ENCODE measurements at regions not wholly inside any gene's neighbourhood (a gene's known extent, or its start where the extent isn't known, plus 50 kb on each side); places are given as distances from the start of the nearest gene placed in this dataset.

DNA sequence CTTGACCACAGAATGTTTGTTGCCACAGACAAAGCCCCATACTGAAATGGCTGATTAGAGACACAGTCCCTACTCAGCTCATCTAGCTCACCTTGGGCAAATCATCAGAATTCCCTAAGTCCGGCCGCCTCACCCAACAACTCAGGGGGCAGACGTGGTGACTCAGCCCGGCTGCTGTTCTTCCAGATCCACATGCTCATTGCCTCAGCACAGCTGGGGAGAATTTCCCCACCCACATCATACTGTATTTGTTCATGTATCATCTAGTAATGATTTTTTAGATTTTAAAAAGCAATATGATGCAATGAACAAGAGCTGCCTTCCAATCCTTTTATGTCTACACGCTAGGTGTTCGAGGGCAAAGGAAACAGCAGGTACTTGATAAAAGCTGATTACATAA is 333.8 kb upstream of the TENM3 start:
- no peaks in the 10 kb centered on the region for H3K4me1 ChIP-seq (ENCODE audit: control insufficient read depth, insufficient read depth, low read length, poor library complexity, severe bottlenecking)
- H3K4me3 ChIP-seq (ENCODE audit: low read depth, low read length): no peak overlapping the region
- H3K36me3 ChIP-seq (ENCODE audit: control insufficient read depth, insufficient read depth, low read length): no peaks in the 10 kb centered on the region
- DNase-seq: no peak
- Mint-ChIP-seq H3K4me1 (no peaks in the 10 kb centered on the region), H3K27me3 (no peaks in the 10 kb centered on the region), H3K4me3 (no peak overlapping the region), H3K27ac (no peak overlapping the region), H3K36me3 (no peaks in the 10 kb centered on the region), H3K9me3 (peaks cover 5 to 40% (median 14%) of the 10 kb centered on the region in 7 donors)
- H3K27me3 ChIP-seq (ENCODE audit: control insufficient read depth, insufficient read depth, low read length): no peaks in the 10 kb centered on the region
- H3K27ac ChIP-seq (ENCODE audit: insufficient read depth, low read length, poor library complexity, severe bottlenecking): no peak overlapping the region
- peaks cover 3 to 6% of the 10 kb centered on the region in 2 experiments for H3K9me3 ChIP-seq (ENCODE audit: control insufficient read depth in 2 of 2, low read length in 2 of 2)
- ATAC-seq (ENCODE audit: low read depth in 2 of 2): no peak

DNA sequence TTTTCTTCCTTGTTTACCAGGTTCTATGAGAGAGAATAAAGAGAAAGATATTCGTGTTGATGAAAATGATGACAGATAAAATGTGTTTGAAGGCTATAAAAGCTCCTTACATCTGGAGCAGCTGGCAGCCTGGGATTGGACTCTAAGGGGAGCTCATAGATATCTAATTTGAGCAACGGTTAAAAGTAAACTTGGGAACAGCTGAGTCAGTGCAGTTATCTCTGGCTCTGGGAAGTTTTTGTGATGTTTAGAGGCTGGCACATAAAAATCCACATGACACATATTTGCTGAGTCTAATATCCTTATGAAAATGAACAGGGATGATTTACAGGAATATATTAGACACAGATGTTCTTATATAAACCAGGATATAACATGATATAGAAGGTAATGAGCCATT is 331.8 kb upstream of the TENM3 start:
- H3K27ac ChIP-seq (ENCODE audit: insufficient read depth, low read length, poor library complexity, severe bottlenecking): no peak overlapping the region
- Mint-ChIP-seq H3K27ac (no peak overlapping the region), H3K9me3 (peaks cover 1 to 33% (median 16%) of the 10 kb centered on the region in 7 donors), H3K36me3 (no peaks in the 10 kb centered on the region), H3K4me3 (no peak overlapping the region), H3K27me3 (no peaks in the 10 kb centered on the region), H3K4me1 (no peaks in the 10 kb centered on the region)
- ATAC-seq (ENCODE audit: low read depth in 2 of 2): no peak
- peaks cover 3 to 11% of the 10 kb centered on the region in 2 experiments for H3K9me3 ChIP-seq (ENCODE audit: control insufficient read depth in 2 of 2, low read length in 2 of 2)
- no peak overlapping the region for H3K4me3 ChIP-seq (ENCODE audit: low read depth, low read length)
- no peaks in the 10 kb centered on the region for H3K4me1 ChIP-seq (ENCODE audit: control insufficient read depth, insufficient read depth, low read length, poor library complexity, severe bottlenecking)
- no peaks in the 10 kb centered on the region for H3K36me3 ChIP-seq (ENCODE audit: control insufficient read depth, insufficient read depth, low read length)
- no peaks in the 10 kb centered on the region for H3K27me3 ChIP-seq (ENCODE audit: control insufficient read depth, insufficient read depth, low read length)
- no peak for DNase-seq

DNA sequence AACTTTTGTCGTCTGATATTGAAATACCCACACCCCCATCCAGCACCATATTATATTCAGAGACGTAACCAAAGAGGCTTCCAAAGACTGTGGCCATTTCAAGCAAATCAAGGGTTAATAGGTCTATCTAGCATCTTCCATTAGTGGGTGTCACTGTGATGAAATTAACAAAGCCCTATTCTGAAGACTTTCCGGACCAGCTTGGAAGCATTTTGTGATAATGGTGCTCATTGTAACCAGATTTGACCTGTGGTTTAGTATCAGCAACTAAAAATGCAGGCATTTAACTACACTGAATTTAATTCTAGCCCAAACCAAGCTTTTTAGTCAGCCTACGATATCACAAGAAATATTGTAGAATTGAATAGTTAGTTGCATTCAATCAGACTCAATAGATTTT is 309.7 kb upstream of the TENM3 start:
- H3K27me3 ChIP-seq (ENCODE audit: control insufficient read depth, insufficient read depth, low read length): no peaks in the 10 kb centered on the region
- Mint-ChIP-seq H3K4me1 (no peaks in the 10 kb centered on the region), H3K27ac (no peak overlapping the region), H3K4me3 (no peak overlapping the region), H3K9me3 (peaks cover 5 to 23% (median 8%) of the 10 kb centered on the region in 7 donors), H3K36me3 (no peaks in the 10 kb centered on the region), H3K27me3 (no peaks in the 10 kb centered on the region)
- H3K36me3 ChIP-seq (ENCODE audit: control insufficient read depth, insufficient read depth, low read length): no peaks in the 10 kb centered on the region
- no peak overlapping the region for H3K4me3 ChIP-seq (ENCODE audit: low read depth, low read length)
- no peaks in the 10 kb centered on the region for H3K4me1 ChIP-seq (ENCODE audit: control insufficient read depth, insufficient read depth, low read length, poor library complexity, severe bottlenecking)
- no peaks in the 10 kb centered on the region for H3K9me3 ChIP-seq (ENCODE audit: control insufficient read depth in 2 of 2, low read length in 2 of 2)
- no peak overlapping the region for H3K27ac ChIP-seq (ENCODE audit: insufficient read depth, low read length, poor library complexity, severe bottlenecking)
- ATAC-seq (ENCODE audit: low read depth in 2 of 2) (no peak), DNase-seq (no peak)

DNA sequence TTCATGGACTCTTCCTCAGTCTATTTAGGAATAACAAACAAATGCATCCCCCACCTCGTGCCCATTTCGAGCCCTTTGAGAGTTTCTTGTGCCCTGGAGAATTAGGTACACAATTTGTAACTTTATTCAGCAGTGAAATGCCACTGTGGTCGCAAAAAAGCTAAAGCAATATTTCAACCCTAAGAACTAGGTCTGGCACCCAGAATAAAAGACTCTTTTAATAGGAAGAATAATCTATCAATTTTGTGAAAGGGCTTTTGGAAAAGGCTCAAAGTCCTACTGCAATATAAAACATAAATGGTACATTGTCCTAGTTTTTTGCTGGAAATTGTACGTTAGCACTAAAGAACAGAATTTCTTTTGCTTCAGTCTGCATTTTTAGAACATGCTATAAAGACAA is 304.6 kb upstream of the TENM3 start:
- Mint-ChIP-seq H3K9me3 (peaks cover 0 to 10% (median 6%) of the 10 kb centered on the region in 7 donors), H3K36me3 (no peaks in the 10 kb centered on the region), H3K4me1 (no peaks in the 10 kb centered on the region), H3K27ac (no peak overlapping the region), H3K4me3 (no peak overlapping the region), H3K27me3 (no peaks in the 10 kb centered on the region)
- no peak overlapping the region for H3K27ac ChIP-seq (ENCODE audit: insufficient read depth, low read length, poor library complexity, severe bottlenecking)
- ATAC-seq (ENCODE audit: low read depth in 2 of 2) (no peak), DNase-seq (no peak)
- H3K4me1 ChIP-seq (ENCODE audit: control insufficient read depth, insufficient read depth, low read length, poor library complexity, severe bottlenecking): no peaks in the 10 kb centered on the region
- no peaks in the 10 kb centered on the region for H3K27me3 ChIP-seq (ENCODE audit: control insufficient read depth, insufficient read depth, low read length)
- H3K9me3 ChIP-seq (ENCODE audit: control insufficient read depth in 2 of 2, low read length in 2 of 2): no peaks in the 10 kb centered on the region
- H3K4me3 ChIP-seq (ENCODE audit: low read depth, low read length): no peak overlapping the region
- no peaks in the 10 kb centered on the region for H3K36me3 ChIP-seq (ENCODE audit: control insufficient read depth, insufficient read depth, low read length)

DNA sequence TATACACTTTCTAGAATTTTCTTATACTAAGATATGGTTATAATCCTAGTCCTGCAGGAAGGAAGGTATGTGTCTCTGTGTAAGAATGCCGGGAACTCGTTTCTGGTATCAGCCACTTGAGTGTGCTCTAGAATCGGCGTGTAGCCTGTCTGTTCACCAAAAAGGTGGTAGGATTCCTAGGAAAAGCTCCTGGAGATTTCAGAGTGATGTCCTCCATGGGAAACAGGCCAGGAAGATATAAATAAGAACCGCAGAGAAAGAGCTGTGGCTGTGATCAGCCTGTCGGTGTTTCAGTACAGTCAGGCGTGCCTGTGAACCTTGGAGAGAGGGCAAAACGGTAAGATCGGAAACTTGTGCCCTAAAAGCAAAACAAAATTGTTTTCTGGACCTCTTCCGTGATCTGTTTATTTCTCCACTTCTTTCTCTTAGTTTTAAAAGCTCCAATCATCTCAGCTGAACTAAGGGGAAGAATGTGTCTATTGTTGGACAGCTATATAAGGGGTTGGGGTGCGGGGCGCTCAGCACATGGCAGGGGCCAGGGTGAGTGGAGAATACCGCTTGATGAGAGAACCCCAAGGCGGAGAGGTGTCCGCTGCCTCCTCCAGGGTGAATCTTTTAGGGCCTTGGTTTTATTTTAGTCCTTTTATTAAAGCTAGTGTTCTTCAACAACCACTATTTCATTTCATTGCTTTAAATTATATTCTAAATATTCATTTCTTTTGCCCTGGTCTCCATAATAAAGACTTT is 303.8 kb upstream of the TENM3 start:
- Mint-ChIP-seq H3K27me3 (no peaks in the 10 kb centered on the region), H3K4me3 (no peak overlapping the region), H3K9me3 (peaks cover 1 to 10% (median 6%) of the 10 kb centered on the region in 7 donors), H3K27ac (no peak overlapping the region), H3K4me1 (no peaks in the 10 kb centered on the region), H3K36me3 (no peaks in the 10 kb centered on the region)
- Histone ChIP-seq H3K27me3 (ENCODE audit: control insufficient read depth, insufficient read depth, low read length) (no peaks in the 10 kb centered on the region), H3K4me3 (ENCODE audit: low read depth, low read length) (no peak overlapping the region), H3K4me1 (ENCODE audit: control insufficient read depth, insufficient read depth, low read length, poor library complexity, severe bottlenecking) (no peaks in the 10 kb centered on the region), H3K36me3 (ENCODE audit: control insufficient read depth, insufficient read depth, low read length) (no peaks in the 10 kb centered on the region), H3K9me3 (ENCODE audit: control insufficient read depth in 2 of 2, low read length in 2 of 2) (no peaks in the 10 kb centered on the region), H3K27ac (ENCODE audit: insufficient read depth, low read length, poor library complexity, severe bottlenecking) (no peak overlapping the region)
- DNase-seq (no peak), ATAC-seq (ENCODE audit: low read depth in 2 of 2) (no peak)

DNA sequence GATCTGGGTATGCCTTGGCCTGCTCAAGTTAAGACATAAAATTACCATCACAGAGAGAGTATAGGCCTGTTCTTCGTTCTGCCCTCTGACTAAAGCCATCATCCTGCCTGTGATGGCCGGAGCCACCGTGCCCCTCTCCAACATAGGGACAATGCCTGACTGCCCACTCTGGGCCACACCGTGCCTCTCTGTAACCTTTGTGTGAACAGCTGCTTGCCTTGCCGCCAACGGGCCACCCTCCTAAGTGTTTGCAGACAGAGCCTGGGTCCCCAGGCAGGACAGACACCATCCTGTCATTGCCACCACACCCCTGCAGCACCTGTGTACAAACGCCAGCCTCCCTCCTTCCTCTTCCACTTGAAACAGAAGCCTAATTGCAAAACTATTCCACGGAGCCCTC is 298.7 kb upstream of the TENM3 start:
- ATAC-seq (ENCODE audit: low read depth in 2 of 2) (no peak), DNase-seq (no peak)
- Mint-ChIP-seq H3K27me3 (no peaks in the 10 kb centered on the region), H3K4me1 (no peaks in the 10 kb centered on the region), H3K9me3 (peaks cover 1 to 14% (median 5%) of the 10 kb centered on the region in 7 donors), H3K4me3 (no peak overlapping the region), H3K36me3 (no peaks in the 10 kb centered on the region), H3K27ac (no peak overlapping the region)
- no peaks in the 10 kb centered on the region for H3K4me1 ChIP-seq (ENCODE audit: control insufficient read depth, insufficient read depth, low read length, poor library complexity, severe bottlenecking)
- no peaks in the 10 kb centered on the region for H3K9me3 ChIP-seq (ENCODE audit: control insufficient read depth in 2 of 2, low read length in 2 of 2)
- no peak overlapping the region for H3K27ac ChIP-seq (ENCODE audit: insufficient read depth, low read length, poor library complexity, severe bottlenecking)
- H3K36me3 ChIP-seq (ENCODE audit: control insufficient read depth, insufficient read depth, low read length): no peaks in the 10 kb centered on the region
- H3K4me3 ChIP-seq (ENCODE audit: low read depth, low read length): no peak overlapping the region
- no peaks in the 10 kb centered on the region for H3K27me3 ChIP-seq (ENCODE audit: control insufficient read depth, insufficient read depth, low read length)

DNA sequence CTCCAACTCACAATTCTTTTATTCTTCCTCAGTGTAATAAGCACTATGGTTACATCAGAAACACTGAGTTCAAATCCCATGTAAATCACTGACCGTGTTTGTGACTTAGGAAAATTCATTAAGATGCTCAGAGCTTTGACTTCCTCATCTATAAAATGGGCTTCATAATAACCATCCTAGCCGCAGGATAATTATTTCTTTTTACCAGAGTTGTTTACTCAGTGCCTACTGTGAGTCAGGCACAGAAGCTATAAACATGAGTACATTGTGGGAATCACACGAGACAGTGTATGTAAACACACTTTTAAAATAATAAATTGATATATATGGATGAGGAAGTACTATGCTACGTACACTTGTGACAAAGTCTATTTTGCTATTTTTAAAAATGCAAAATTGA is 296.3 kb upstream of the TENM3 start:
- H3K4me1 Mint-ChIP-seq: no peaks in the 10 kb centered on the region
- H3K4me3 Mint-ChIP-seq: no peak overlapping the region
- Histone ChIP-seq H3K27ac (ENCODE audit: insufficient read depth, low read length, poor library complexity, severe bottlenecking) (no peak overlapping the region), H3K9me3 (ENCODE audit: control insufficient read depth in 2 of 2, low read length in 2 of 2) (peaks cover 0 to 3% of the 10 kb centered on the region in 2 experiments), H3K4me1 (ENCODE audit: control insufficient read depth, insufficient read depth, low read length, poor library complexity, severe bottlenecking) (no peaks in the 10 kb centered on the region), H3K36me3 (ENCODE audit: control insufficient read depth, insufficient read depth, low read length) (no peaks in the 10 kb centered on the region), H3K4me3 (ENCODE audit: low read depth, low read length) (no peak overlapping the region), H3K27me3 (ENCODE audit: control insufficient read depth, insufficient read depth, low read length) (no peaks in the 10 kb centered on the region)
- no peak overlapping the region for H3K27ac Mint-ChIP-seq
- DNase-seq (no peak), ATAC-seq (ENCODE audit: low read depth in 2 of 2) (no peak)
- no peaks in the 10 kb centered on the region for H3K27me3 Mint-ChIP-seq
- no peaks in the 10 kb centered on the region for H3K36me3 Mint-ChIP-seq
- H3K9me3 Mint-ChIP-seq: peaks cover 0 to 14% (median 4%) of the 10 kb centered on the region in 7 donors

DNA sequence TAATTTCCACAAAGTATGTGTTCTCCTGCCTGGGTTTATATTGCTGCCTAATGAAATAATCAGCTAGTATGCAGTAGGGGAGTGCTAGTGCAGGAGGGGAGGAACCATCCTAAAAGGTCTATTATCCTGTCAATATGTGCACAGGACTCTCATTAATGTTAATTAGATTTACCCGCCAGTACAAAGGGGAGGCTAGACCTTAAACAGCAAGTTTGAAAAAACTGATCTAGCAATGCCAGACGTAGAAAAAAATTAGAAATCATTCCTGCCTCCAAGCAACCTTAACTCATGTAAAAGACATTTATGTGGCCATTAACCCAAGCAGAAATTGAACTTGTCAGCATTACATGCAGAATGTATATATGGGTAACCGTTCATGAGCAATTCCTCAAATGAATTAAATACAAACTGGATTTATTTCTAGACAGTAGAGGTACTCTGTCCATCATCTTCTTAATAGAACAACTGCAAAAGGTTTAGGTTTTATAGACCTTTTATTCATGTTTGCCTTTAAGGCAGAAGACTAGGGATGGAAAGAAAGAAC is 294.3 kb upstream of the TENM3 start:
- Histone ChIP-seq H3K4me3 (ENCODE audit: low read depth, low read length) (no peak overlapping the region), H3K27ac (ENCODE audit: insufficient read depth, low read length, poor library complexity, severe bottlenecking) (no peak overlapping the region), H3K9me3 (ENCODE audit: control insufficient read depth in 2 of 2, low read length in 2 of 2) (peaks cover 0 to 3% of the 10 kb centered on the region in 2 experiments), H3K36me3 (ENCODE audit: control insufficient read depth, insufficient read depth, low read length) (no peaks in the 10 kb centered on the region), H3K4me1 (ENCODE audit: control insufficient read depth, insufficient read depth, low read length, poor library complexity, severe bottlenecking) (no peaks in the 10 kb centered on the region), H3K27me3 (ENCODE audit: control insufficient read depth, insufficient read depth, low read length) (no peaks in the 10 kb centered on the region)
- no peaks in the 10 kb centered on the region for H3K4me1 Mint-ChIP-seq
- ATAC-seq (ENCODE audit: low read depth in 2 of 2) (no peak), DNase-seq (no peak)
- H3K27ac Mint-ChIP-seq: no peak overlapping the region
- H3K4me3 Mint-ChIP-seq: no peak overlapping the region
- peaks cover 0 to 11% (median 5%) of the 10 kb centered on the region in 7 donors for H3K9me3 Mint-ChIP-seq
- H3K27me3 Mint-ChIP-seq: no peaks in the 10 kb centered on the region
- no peaks in the 10 kb centered on the region for H3K36me3 Mint-ChIP-seq
